ENCODE measurements at regions not wholly inside any gene's neighbourhood (a gene's known extent, or its start where the extent isn't known, plus 50 kb on each side); places are given as distances from the start of the nearest gene placed in this dataset.

- TF ChIP-seq, protein P1, sequence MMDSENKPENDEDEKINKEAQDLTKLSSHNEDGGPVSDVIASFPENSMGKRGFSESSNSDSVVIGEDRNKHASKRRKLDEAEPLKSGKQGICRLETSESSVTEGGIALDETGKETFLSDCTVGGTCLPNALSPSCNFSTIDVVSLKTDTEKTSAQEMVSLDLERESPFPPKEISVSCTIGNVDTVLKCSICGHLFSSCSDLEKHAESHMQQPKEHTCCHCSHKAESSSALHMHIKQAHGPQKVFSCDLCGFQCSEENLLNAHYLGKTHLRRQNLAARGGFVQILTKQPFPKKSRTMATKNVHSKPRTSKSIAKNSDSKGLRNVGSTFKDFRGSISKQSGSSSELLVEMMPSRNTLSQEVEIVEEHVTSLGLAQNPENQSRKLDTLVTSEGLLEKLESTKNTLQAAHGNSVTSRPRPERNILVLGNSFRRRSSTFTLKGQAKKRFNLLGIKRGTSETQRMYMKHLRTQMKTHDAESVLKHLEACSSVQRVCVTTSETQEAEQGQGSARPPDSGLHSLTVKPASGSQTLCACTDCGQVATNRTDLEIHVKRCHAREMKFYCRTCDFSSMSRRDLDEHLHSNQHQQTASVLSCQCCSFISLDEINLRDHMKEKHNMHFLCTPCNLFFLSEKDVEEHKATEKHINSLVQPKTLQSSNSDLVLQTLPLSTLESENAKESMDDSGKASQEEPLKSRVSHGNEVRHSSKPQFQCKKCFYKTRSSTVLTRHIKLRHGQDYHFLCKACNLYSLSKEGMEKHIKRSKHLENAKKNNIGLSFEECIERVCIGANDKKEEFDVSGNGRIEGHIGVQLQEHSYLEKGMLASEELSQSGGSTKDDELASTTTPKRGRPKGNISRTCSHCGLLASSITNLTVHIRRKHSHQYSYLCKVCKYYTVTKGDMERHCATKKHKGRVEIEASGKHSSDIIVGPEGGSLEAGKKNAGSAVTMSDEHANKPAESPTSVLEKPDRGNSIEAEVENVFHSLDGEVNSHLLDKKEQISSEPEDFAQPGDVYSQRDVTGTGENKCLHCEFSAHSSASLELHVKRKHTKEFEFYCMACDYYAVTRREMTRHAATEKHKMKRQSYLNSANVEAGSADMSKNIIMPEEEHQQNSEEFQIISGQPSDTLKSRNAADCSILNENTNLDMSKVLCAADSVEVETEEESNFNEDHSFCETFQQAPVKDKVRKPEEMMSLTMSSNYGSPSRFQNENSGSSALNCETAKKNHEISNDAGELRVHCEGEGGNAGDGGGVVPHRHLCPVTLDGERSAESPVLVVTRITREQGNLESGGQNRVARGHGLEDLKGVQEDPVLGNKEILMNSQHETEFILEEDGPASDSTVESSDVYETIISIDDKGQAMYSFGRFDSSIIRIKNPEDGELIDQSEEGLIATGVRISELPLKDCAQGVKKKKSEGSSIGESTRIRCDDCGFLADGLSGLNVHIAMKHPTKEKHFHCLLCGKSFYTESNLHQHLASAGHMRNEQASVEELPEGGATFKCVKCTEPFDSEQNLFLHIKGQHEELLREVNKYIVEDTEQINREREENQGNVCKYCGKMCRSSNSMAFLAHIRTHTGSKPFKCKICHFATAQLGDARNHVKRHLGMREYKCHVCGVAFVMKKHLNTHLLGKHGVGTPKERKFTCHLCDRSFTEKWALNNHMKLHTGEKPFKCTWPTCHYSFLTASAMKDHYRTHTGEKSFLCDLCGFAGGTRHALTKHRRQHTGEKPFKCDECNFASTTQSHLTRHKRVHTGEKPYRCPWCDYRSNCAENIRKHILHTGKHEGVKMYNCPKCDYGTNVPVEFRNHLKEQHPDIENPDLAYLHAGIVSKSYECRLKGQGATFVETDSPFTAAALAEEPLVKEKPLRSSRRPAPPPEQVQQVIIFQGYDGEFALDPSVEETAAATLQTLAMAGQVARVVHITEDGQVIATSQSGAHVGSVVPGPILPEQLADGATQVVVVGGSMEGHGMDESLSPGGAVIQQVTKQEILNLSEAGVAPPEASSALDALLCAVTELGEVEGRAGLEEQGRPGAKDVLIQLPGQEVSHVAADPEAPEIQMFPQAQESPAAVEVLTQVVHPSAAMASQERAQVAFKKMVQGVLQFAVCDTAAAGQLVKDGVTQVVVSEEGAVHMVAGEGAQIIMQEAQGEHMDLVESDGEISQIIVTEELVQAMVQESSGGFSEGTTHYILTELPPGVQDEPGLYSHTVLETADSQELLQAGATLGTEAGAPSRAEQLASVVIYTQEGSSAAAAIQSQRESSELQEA (CRISPR knock-in tag; IDR thresholded peaks at IDR 0.05; ENCODE audit: not compliant biosample characterization) = no peak
- TF ChIP-seq ZNF569 (CRISPR knock-in tag; IDR thresholded peaks at IDR 0.05; ENCODE audit: borderline replicate concordance) = no peak
- TF ChIP-seq ASH2L (IDR thresholded peaks at IDR 0.05; ENCODE audit: insufficient read length, low read depth, low read length) = no peak
- TF ChIP-seq POLR2AphosphoS2 (IDR thresholded peaks at IDR 0.05; ENCODE audit: low read depth, low read length) = no peak
- TF ChIP-seq ZNF607 (CRISPR knock-in tag; IDR thresholded peaks at IDR 0.05; ENCODE audit: borderline replicate concordance) = peak; percentile 92
- TF ChIP-seq TGIF2 (CRISPR knock-in tag; IDR thresholded peaks at IDR 0.05) = peak; percentile 96
- TF ChIP-seq YY1 (IDR thresholded peaks at IDR 0.05; ENCODE audit: insufficient read depth, insufficient replicate concordance, low read depth, low read length) = no peak
- no peak for TF ChIP-seq ZNF34 (CRISPR knock-in tag; IDR thresholded peaks at IDR 0.05; ENCODE audit: borderline replicate concordance)
- peak; percentile 78; the same call in 1 of the 2 replicates for TF ChIP-seq PBX3 (CRISPR knock-in tag; IDR thresholded peaks at IDR 0.05; ENCODE audit: borderline replicate concordance)
- TF ChIP-seq CEBPG (CRISPR knock-in tag; IDR thresholded peaks at IDR 0.05) = peak; percentile 34; the same call in 1 of the 2 replicates
- TF ChIP-seq ZBTB42 (CRISPR knock-in tag; IDR thresholded peaks at IDR 0.05) = no peak
- TF ChIP-seq ZNF616 (CRISPR knock-in tag; IDR thresholded peaks at IDR 0.05; ENCODE audit: low read depth) = peak; percentile 61; the same call in 1 of the 2 replicates
- 0 out of 2 replicates have a peak, but pooled peaks have one; percentile 39 for TF ChIP-seq ZGPAT (CRISPR knock-in tag; IDR thresholded peaks at IDR 0.05)
- no peak for TF ChIP-seq ZNF556 (CRISPR knock-in tag; IDR thresholded peaks at IDR 0.05; ENCODE audit: borderline replicate concordance)
- TF ChIP-seq ZNF746 (CRISPR knock-in tag; IDR thresholded peaks at IDR 0.05) = no peak
- peak; percentile 46; the same call in 1 of the 2 replicates for TF ChIP-seq SIX1 (CRISPR knock-in tag; IDR thresholded peaks at IDR 0.05; ENCODE audit: borderline replicate concordance)
- TF ChIP-seq, protein P2, sequence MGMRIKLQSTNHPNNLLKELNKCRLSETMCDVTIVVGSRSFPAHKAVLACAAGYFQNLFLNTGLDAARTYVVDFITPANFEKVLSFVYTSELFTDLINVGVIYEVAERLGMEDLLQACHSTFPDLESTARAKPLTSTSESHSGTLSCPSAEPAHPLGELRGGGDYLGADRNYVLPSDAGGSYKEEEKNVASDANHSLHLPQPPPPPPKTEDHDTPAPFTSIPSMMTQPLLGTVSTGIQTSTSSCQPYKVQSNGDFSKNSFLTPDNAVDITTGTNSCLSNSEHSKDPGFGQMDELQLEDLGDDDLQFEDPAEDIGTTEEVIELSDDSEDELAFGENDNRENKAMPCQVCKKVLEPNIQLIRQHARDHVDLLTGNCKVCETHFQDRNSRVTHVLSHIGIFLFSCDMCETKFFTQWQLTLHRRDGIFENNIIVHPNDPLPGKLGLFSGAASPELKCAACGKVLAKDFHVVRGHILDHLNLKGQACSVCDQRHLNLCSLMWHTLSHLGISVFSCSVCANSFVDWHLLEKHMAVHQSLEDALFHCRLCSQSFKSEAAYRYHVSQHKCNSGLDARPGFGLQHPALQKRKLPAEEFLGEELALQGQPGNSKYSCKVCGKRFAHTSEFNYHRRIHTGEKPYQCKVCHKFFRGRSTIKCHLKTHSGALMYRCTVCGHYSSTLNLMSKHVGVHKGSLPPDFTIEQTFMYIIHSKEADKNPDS (CRISPR knock-in tag; IDR thresholded peaks at IDR 0.05) = no peak
Measured at GRCh38 chr3:124217542-124217941, 225.6 kb upstream of the ROPN1 start (continued).

Data from HepG2 (cell line).